ENCODE measurements at regions not wholly inside any gene's neighbourhood (a gene's known extent, or its start where the extent isn't known, plus 50 kb on each side); places are given as distances from the start of the nearest gene placed in this dataset.

GRCh38 chr4:30620711-30621110, 99.5 kb upstream of the PCDH7 start:
- no peak for TF ChIP-seq CTCF (IDR thresholded peaks at IDR 0.05)
- TF ChIP-seq POLR2A (IDR thresholded peaks at IDR 0.05), result no peak

Measured in body of pancreas (tissue), 4 donors.